SK-N-SH treated with all-trans-retinoic acid at 6 μM for 48 hours (cell line): ENCODE measurements at regions not wholly inside any gene's neighbourhood (a gene's known extent, or its start where the extent isn't known, plus 50 kb on each side); places are given as distances from the start of the nearest gene placed in this dataset.

Source experiments
- BACH2 ChIP-seq: fragments of 250-450 bp; sonication (Bioruptor Pico); IDR thresholded peaks from 2 replicates; pipeline ENCODE4 v1.9.0; 2021; ENCODE audit warnings: mild to moderate bottlenecking, borderline replicate concordance
- CREB5 ChIP-seq: fragments of 250-450 bp; sonication (Bioruptor Pico); IDR thresholded peaks from 2 replicates; pipeline ENCODE4 v1.5.1; 2020; ENCODE audit warnings: low read depth, mild to moderate bottlenecking, moderate library complexity
- GLIS3 ChIP-seq: fragments of 250-450 bp; sonication (Bioruptor Pico); IDR thresholded peaks from 2 replicates; pipeline ENCODE4 v1.5.0; 2020; ENCODE audit warnings: mild to moderate bottlenecking, moderate library complexity
- PATZ1 ChIP-seq: fragments of 250-450 bp; sonication (Bioruptor Pico); IDR thresholded peaks from 2 replicates; pipeline ENCODE4 v1.8.0; 2020; ENCODE audit warnings: mild to moderate bottlenecking, moderate library complexity, borderline replicate concordance
- PPARA ChIP-seq: fragments of 250-450 bp; sonication (Bioruptor Pico); IDR thresholded peaks from 2 replicates; pipeline ENCODE4 v1.5.0; 2020; ENCODE audit warnings: mild to moderate bottlenecking, borderline replicate concordance
- RARB ChIP-seq: fragments of 250-450 bp; sonication (Bioruptor Pico); IDR thresholded peaks from 2 replicates; pipeline ENCODE4 v1.8.0; 2021; ENCODE audit warnings: mild to moderate bottlenecking, moderate library complexity
- SNAI2 ChIP-seq: fragments of 250-450 bp; sonication (Bioruptor Pico); IDR thresholded peaks from 2 replicates; pipeline ENCODE4 v1.5.0; 2020; ENCODE audit warnings: mild to moderate bottlenecking, moderate library complexity
- TSHZ2 ChIP-seq: fragments of 250-450 bp; sonication (Bioruptor Pico); IDR thresholded peaks from 2 replicates; pipeline ENCODE4 v1.5.0; 2020; ENCODE audit warnings: mild to moderate bottlenecking, moderate library complexity
- ZFP3 ChIP-seq: fragments of 250-450 bp; sonication (Bioruptor Pico); IDR thresholded peaks from 2 replicates; pipeline ENCODE4 v1.5.0; 2020; ENCODE audit warnings: mild to moderate bottlenecking, moderate library complexity

GRCh38 chr4:110886856-110887255, 264.0 kb upstream of the PITX2 start:
- TF ChIP-seq ZFP3: no peak
- TF ChIP-seq SNAI2 (CRISPR knock-in tag): no peak
- no peak for TF ChIP-seq PPARA (CRISPR knock-in tag)
- no peak for TF ChIP-seq BACH2
- TF ChIP-seq PATZ1 (CRISPR knock-in tag): no peak
- no peak for TF ChIP-seq CREB5 (CRISPR knock-in tag)
- no peak for TF ChIP-seq RARB
- TF ChIP-seq GLIS3 (CRISPR knock-in tag): no peak
- TF ChIP-seq TSHZ2 (CRISPR knock-in tag): no peak
